Adrenal gland (tissue), 9 donors: ENCODE measurements at regions not wholly inside any gene's neighbourhood (a gene's known extent, or its start where the extent isn't known, plus 50 kb on each side); places are given as distances from the start of the nearest gene placed in this dataset.

Experiments
- DNase-seq, 7 donors: peaks; one replicate each; pipeline ENCODE4 v3.0.0-alpha.2; 2019 to 2020
- H3K27ac ChIP-seq, 5 donors: fragments of 200-600 bp; sonication (generic) in 4 of 5; 1 replicate in 3 of 5; 2 replicates in 2 of 5; pipeline versions ENCODE4 v1.5.1 to v1.8.0; 2016 to 2020; ENCODE audit warnings: mild to moderate bottlenecking in 1 of 5
- H3K27me3 ChIP-seq: fragments of 200-600 bp; 2 replicates; pipeline ENCODE4 v1.8.0; 2021
- H3K36me3 ChIP-seq, 2 donors: fragments of 200-600 bp; replicated peaks in 1 of 2; 1 replicate in 1 of 2; 2 replicates in 1 of 2; pipeline versions ENCODE4 v1.5.1 to v1.8.0; 2018 to 2022
- H3K4me1 ChIP-seq, 2 donors: fragments of 200-600 bp; replicated peaks in 1 of 2; 1 replicate in 1 of 2; 2 replicates in 1 of 2; pipeline versions ENCODE4 v1.5.1 to v1.8.0; 2018 to 2021
- H3K4me3 ChIP-seq, 4 donors: fragments of 200-600 bp; sonication (generic) in 3 of 4; one replicate each; pipeline ENCODE4 v1.5.1; 2016 to 2018
- H3K9me3 ChIP-seq, 3 donors: fragments of 200-600 bp; sonication (generic) in 1 of 3; replicated peaks in 1 of 3; 1 replicate in 2 of 3; 2 replicates in 1 of 3; pipeline versions ENCODE4 v1.5.1 to v1.8.0; 2016 to 2021
- POLR2A ChIP-seq, 2 donors: fragments of 450-650 bp; IDR thresholded peaks; one replicate each; pipeline ENCODE4 v1.6.1; 2017; ENCODE audit warnings: antibody characterized with exemption in 2 of 2, mild to moderate bottlenecking in 2 of 2, moderate library complexity in 1 of 2
- WGBS, 4 donors: extraction: QIAGEN DNeasy Blood & Tissue Kit in 2 of 4; methylation state at CpG; one replicate each; pipeline versions ENCODE4 v1.1.5 to v1.1.7; 2013 to 2017; 5-methylcytosine and 5-hydroxymethylcytosine counted together
- intact Hi-C, 2 donors: fragments of 100-400 bp; cut with DNase I; formaldehyde crosslinking; loops; one replicate each; pipeline versions ENCODE4 v1.14.1 to v1.15.0; 2022 to 2023
- TF ChIP-seq, protein P1 (sequence below), 6 experiments: fragments of 450-650 bp in 4 of 6; fragments of 200-600 bp in 2 of 6; sonication (generic) in 1 of 6; IDR thresholded peaks; 1 replicate in 5 of 6; 2 replicates in 1 of 6; pipeline versions ENCODE4 v1.5.1 to v1.8.0; 2016 to 2021; ENCODE audit warnings: antibody characterized with exemption in 6 of 6, mild to moderate bottlenecking in 2 of 6, moderate library complexity in 1 of 6
- donor health status: healthy with polysubstance abuse.
- donor health status: Bipolar disorder and iron deficiency.
- donor health status: DM: yes; HTN: yes; CAD: no.
- donor health status: DM: no; HTN: no; CAD: no.
- donor health status: DM: no; HTN: no; CAD: no.

DNA sequence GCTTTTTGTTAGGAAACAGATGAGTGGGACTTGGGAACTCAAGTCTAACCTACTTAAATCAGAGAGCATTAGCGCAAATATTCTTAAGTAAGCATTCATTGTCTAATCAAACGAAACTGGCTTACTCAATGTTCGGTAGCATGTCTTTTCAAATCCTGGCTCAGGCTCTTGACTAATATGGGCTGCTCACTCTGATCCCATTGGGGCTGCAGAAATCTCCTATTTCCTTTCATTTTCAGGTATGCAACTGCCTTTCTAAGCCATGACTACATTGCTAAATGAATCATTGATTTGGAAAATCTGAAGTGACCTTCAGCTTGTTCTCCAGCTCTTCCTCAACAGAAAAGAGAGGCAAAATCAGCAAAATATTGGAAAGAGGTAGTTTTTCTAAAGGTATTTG, 2084.4 kb upstream of the PIK3C3 start:
- intact Hi-C loops, result no loop called here
- 60 to 73% (median 71%) methylated on average over 3 of the region's 3 CpGs for WGBS, 4 donors

GRCh38 chr18:39863916-39864315, 2091.1 kb upstream of the PIK3C3 start:
- TF ChIP-seq POLR2A (IDR thresholded peaks at IDR 0.05), result no peak
- TF ChIP-seq, protein P1, sequence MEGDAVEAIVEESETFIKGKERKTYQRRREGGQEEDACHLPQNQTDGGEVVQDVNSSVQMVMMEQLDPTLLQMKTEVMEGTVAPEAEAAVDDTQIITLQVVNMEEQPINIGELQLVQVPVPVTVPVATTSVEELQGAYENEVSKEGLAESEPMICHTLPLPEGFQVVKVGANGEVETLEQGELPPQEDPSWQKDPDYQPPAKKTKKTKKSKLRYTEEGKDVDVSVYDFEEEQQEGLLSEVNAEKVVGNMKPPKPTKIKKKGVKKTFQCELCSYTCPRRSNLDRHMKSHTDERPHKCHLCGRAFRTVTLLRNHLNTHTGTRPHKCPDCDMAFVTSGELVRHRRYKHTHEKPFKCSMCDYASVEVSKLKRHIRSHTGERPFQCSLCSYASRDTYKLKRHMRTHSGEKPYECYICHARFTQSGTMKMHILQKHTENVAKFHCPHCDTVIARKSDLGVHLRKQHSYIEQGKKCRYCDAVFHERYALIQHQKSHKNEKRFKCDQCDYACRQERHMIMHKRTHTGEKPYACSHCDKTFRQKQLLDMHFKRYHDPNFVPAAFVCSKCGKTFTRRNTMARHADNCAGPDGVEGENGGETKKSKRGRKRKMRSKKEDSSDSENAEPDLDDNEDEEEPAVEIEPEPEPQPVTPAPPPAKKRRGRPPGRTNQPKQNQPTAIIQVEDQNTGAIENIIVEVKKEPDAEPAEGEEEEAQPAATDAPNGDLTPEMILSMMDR (IDR thresholded peaks at IDR 0.05), result no peak
- 66 to 83% (median 72%) methylated on average over 2 of the region's 2 CpGs for WGBS, 4 donors
- Histone ChIP-seq H3K36me3 (no peaks in the 10 kb centered on the region), H3K27ac (no peak overlapping the region), H3K4me3 (no peak overlapping the region), H3K27me3 (no peaks in the 10 kb centered on the region), H3K4me1 (no peaks in the 10 kb centered on the region), H3K9me3 (no peaks in the 10 kb centered on the region)
- intact Hi-C loops, result no loop called here
- no peak for DNase-seq

More for the DNA sequence above, 2084.4 kb upstream of the PIK3C3 start:
- TF ChIP-seq POLR2A (IDR thresholded peaks at IDR 0.05), result no peak
- TF ChIP-seq, protein P1 (IDR thresholded peaks at IDR 0.05), result no peak
- no peaks in the 10 kb centered on the region for H3K27me3 ChIP-seq
- H3K4me3 ChIP-seq, result no peak overlapping the region
- no peaks in the 10 kb centered on the region for H3K36me3 ChIP-seq
- DNase-seq, result no peak
- H3K9me3 ChIP-seq, result no peaks in the 10 kb centered on the region
- no peak overlapping the region for H3K27ac ChIP-seq
- no peaks in the 10 kb centered on the region for H3K4me1 ChIP-seq

DNA sequence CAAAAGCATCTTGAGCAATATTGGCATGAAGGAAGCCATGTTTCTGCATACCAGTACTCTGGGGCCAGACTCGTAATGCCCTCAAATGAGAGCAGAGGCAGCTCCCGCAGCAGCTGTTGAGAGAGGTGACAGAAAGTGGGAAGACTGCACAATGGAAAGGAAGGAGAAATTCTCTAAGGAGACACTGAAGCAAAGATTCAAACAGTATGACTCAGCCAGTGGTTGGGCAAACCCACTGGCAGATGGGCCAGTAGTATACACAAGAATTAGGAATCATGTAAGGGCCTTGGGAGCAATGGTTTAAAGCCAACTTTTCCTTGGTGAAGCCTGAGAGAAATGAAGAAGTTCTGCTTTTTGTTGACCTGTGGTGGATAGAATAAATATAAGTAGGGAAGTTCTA, 2092.7 kb upstream of the PIK3C3 start:
- Histone ChIP-seq H3K27me3 (no peaks in the 10 kb centered on the region), H3K9me3 (no peaks in the 10 kb centered on the region), H3K27ac (no peak overlapping the region), H3K36me3 (no peaks in the 10 kb centered on the region), H3K4me3 (no peak overlapping the region), H3K4me1 (no peaks in the 10 kb centered on the region)
- no peak for DNase-seq
- WGBS, 4 donors, result 87 to 96% (median 92%) methylated on average over 2 of the region's 2 CpGs
- TF ChIP-seq, protein P1 (IDR thresholded peaks at IDR 0.05), result no peak
- no peak for TF ChIP-seq POLR2A (IDR thresholded peaks at IDR 0.05)
- intact Hi-C loops, result no loop called here

- H3K4me1 ChIP-seq, result no peaks in the 10 kb centered on the region
- TF ChIP-seq, protein P1 (IDR thresholded peaks at IDR 0.05), result no peak
- TF ChIP-seq POLR2A (IDR thresholded peaks at IDR 0.05), result no peak
- H3K27me3 ChIP-seq, result no peaks in the 10 kb centered on the region
- no peaks in the 10 kb centered on the region for H3K36me3 ChIP-seq
- no peak for DNase-seq
- no peak overlapping the region for H3K4me3 ChIP-seq
- WGBS, 4 donors, result 62 to 68% (median 68%) methylated on average over 3 of the region's 3 CpGs
- H3K9me3 ChIP-seq, result no peaks in the 10 kb centered on the region
- H3K27ac ChIP-seq, result no peak overlapping the region
- intact Hi-C loops, result no loop called here
Measured at GRCh38 chr18:39854291-39854690, 2100.7 kb upstream of the PIK3C3 start.
